ENCODE measurements at regions not wholly inside any gene's neighbourhood (a gene's known extent, or its start where the extent isn't known, plus 50 kb on each side); places are given as distances from the start of the nearest gene placed in this dataset.
A peak's percentile ranks its signal among the peaks of the same experiment; 100 is the strongest.
"Not testable (repeated sequence)": the region's sequence is repeated elsewhere in the genome, so short reads cannot be mapped to it uniquely, and the experiment has no call there.

GRCh38 chr5:23223846-23224245, 283.6 kb upstream of the PRDM9 start:
- no peak for DNase-seq

- no peak for DNase-seq
Observed at GRCh38 chr5:23221831-23222230, 285.6 kb upstream of the PRDM9 start.

DNA sequence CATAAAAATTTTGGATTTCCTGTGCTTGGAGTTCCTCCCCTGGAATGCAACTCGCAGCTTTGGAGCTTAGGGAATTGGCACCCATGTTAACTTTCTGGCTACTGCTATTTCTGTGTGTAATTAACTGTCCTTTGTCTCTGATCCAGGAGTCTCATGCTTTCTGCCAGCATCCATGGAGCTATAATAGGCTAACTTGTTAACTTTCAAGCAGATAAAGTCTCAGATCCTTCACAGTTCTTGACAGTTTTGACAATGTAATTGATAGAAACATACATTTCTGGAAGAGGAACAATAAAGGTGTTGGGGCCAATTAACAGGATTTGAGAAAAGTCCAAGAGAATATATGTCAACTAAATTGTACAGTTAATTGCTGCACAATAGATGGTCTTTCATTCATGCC, 290.2 kb upstream of the PRDM9 start:
- DNase-seq = no peak

GRCh38 chr5:23216345-23216744, 291.1 kb upstream of the PRDM9 start:
- no peak for DNase-seq

DNA sequence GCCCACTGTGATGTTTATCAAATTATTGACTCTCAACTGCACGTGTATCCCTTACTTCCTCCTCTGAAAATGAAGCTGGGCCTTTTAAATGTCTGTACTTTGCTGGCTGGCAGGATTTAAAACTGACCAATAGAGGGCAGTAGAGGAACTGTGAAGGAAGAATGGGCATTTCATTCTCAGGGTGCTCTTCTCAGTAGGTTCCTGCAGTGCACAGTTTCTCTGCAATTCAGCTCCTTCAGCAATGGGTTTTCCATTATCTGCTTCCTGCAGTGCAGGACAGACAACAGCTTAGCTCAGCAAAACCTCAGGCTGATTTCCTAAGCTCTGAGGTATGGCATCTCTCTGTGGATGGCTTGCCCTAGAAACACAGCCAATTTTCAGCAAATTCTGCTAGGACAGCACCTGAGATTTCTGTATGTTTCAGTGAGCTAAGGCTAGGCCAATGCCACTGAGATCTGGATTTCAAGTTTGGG, 298.4 kb upstream of the PRDM9 start:
- no peak for DNase-seq

GRCh38 chr5:23204111-23204510, 303.3 kb upstream of the PRDM9 start:
- DNase-seq = no peak

- no peak for DNase-seq
Observed at GRCh38 chr5:23169660-23170416, 316.7 kb upstream of the CDH12 start.

- no peak for DNase-seq
Observed at GRCh38 chr5:23164971-23165370, 311.8 kb upstream of the CDH12 start.

DNA sequence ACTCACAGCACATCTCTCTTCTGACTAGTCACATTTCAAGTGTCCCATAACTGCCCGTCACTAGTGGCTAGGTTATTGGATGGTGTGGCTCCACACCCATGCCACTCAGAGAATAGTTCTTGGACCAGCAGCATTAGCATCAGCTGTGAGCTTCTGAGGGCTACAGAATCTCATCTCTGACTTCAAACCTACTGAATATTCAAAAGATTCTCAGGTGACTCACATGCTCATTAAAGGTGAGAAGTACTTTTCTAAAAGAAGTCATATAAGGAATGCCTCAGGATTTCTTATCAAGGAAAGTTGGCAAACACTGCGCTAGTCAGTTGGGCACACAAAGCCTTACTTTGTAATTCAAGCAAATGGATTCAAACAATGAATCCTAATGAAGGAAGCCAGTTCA, 305.0 kb upstream of the CDH12 start:
- no peak for DNase-seq

GRCh38 chr5:23157716-23158115, 304.6 kb upstream of the CDH12 start:
- no peak for DNase-seq

GRCh38 chr5:23157169-23157568, 304.0 kb upstream of the CDH12 start:
- DNase-seq = no peak

GRCh38 chr5:23147625-23148024, 294.5 kb upstream of the CDH12 start:
- DNase-seq = no peak

- DNase-seq = no peak
Observed at GRCh38 chr5:23146183-23146582, 293.0 kb upstream of the CDH12 start.

- DNase-seq = no peak
Observed at GRCh38 chr5:23139338-23140171, 286.4 kb upstream of the CDH12 start.

DNA sequence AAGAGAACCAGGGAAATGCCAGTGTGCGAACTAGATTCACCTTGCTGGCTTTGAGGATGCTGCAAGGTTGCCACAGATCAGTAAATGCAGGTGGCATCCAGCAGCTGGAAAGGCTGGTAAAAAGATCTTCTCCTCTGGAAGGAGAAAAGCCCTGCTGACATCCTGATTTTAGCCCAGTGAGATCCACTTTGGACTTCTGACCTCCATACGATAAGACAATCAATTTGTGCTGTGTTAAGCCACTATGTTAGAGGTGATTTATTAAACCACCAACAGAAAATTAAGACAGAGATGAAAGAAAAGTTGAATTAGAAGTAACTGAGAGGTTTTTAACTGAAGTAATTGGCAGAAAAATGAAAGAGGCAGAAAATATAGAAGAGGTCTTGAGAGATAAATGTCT, 283.8 kb upstream of the CDH12 start:
- DNase-seq = no peak

DNA sequence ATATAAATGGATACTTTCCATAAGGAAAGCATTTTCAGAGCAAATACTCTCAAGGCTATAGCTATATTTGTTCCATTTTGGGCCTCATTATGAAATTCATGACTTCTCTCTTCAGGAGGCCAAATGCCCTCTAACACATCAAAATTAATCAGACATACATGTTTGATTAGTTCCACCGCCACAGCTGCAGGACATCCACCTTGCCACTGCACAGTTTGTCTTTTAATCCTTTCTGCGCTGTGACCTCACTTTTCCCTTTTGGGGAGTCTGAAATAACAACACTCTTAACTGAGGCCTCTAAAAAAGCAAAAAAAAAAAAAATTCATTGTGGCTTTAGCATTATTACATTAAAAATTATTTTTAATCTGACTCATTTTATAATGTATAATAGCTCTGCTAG, 279.1 kb upstream of the CDH12 start:
- DNase-seq = no peak

DNA sequence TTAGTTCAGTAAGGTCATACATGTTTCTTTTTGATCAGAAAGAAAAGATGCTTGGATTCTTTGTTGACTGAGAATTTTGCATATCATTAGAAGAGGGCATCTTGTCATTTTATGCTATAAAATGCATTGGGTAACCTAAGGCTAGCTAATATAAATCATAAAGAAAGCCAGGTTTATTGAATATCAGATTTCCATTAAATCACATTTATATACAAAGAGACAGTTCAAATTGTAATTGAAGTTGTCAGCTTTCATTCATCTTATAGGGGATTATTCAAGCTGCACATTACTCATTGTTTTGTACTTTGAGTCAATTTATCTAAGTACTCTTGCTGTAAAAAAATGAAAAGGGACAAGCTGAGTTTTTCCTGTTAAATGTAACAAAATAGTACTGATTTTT, 259.1 kb upstream of the CDH12 start:
- no peak for DNase-seq

- DNase-seq = no peak
Observed at GRCh38 chr5:23105021-23105420, 251.9 kb upstream of the CDH12 start.

DNA sequence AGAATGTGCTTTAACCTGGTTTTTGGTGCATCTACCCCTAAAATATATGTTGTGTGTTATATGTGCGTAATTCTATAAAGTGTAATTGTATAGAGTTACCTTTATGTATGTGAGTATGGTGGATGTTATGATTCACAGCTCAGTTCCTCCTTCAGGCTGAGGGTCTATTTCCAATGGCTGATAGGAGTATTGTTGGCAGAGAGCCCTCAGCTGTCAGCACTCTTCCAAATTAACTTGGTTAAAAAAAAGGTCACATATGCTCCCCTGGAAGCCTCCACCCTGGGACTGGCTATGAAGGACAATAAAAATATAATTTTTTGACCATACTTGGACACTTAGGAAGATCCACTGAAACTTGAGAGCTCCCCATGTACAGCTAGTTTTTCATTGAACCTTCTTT, 250.4 kb upstream of the CDH12 start:
- no peak for DNase-seq

- DNase-seq = not testable (repeated sequence)
Observed at GRCh38 chr5:23095418-23095817, 242.3 kb upstream of the CDH12 start.

- DNase-seq = peak; percentile 58
Observed at GRCh38 chr5:23089286-23089685, 236.1 kb upstream of the CDH12 start.

DNA sequence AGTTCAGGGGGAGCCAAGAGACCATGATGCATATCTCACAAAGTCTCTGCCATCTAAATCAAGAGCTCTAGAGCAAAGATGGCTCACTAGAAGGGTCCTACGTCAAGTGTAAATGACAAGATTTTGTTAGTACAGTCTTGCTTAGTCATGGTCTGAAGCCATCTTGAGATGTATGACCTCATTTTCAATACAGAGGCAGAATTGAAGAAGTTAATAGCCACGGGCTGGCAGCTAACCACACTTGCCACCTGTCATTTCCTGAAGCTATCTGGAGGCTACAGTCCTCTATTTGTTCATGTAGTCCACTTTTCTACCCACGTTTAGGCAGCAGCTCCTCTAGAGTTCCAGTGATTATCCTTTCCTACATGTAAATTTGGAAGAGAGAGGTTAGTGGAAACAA, 231.7 kb upstream of the CDH12 start:
- no peak for DNase-seq

DNA sequence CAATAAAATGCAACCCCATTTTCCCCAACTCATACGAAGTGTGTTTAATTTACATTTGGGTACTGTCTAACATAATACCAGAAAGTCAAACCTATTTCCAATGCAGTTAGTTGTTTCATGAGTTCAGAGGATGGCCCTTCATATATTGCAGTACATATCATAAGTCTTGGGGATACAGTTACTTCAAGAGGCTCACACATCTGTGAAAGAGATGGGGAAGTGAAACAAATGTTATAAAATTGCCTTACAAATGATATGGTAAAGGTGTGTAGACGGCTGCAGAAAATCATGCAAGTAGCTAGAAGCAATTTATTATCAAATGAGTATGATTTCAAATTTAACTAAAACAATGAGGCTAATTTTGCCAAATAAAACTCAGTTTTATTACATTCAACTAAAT, 219.0 kb upstream of the CDH12 start:
- no peak for DNase-seq

- DNase-seq = no peak
Observed at GRCh38 chr5:23071682-23072081, 218.5 kb upstream of the CDH12 start.

Measured in right hindlimb (tissue), 1 donor.